IMR-90 (cell line): ENCODE measurements at regions not wholly inside any gene's neighbourhood (a gene's known extent, or its start where the extent isn't known, plus 50 kb on each side); places are given as distances from the start of the nearest gene placed in this dataset.

Source experiments
- ATAC-seq: fragments of 200-7000 bp; cut with Tn5 transposase; 2 replicates; pipeline ENCODE4 v1.9.1; 2020; ENCODE audit warnings: low read depth, mild to moderate bottlenecking, moderate library complexity
- BruUV-seq: library from RNA; stranded (reverse); fragments of 400-500 nt; replicated peaks from 2 replicates; lab custom pipeline; 2021; lab: Mats Ljungman, UMichigan
- CTCF ChIA-PET: fragments of 300-600 bp; formaldehyde crosslinking; extraction: SDS; loops from one replicate; lab custom pipeline; 2021; ENCODE audit warnings: antibody characterized with exemption; lab: Yijun Ruan, JAX
- POLR2A ChIA-PET: fragments of 300-600 bp; sonication (Branson Sonifier 250); formaldehyde crosslinking; loops from one replicate; lab custom pipeline; 2022; ENCODE audit warnings: antibody characterized with exemption; ENCODE audit not compliant: unreplicated experiment; lab: Charles Lee
- DNase-seq: peaks from one replicate; pipeline ENCODE4 v3.0.0; 2013
- H2AFZ ChIP-seq: replicated peaks from 2 replicates; pipeline ENCODE3; 2013; ENCODE audit warnings: low read length, mild to moderate bottlenecking; ENCODE audit not compliant: poor library complexity
- H2AK5ac ChIP-seq: 2 replicates; pipeline ENCODE4 v1.6.1; 2013; ENCODE audit warnings: low read depth, low read length, inconsistent platforms
- H2AK9ac ChIP-seq: replicated peaks from 2 replicates; pipeline ENCODE3; 2013; ENCODE audit warnings: mild to moderate bottlenecking, low read depth, low read length, moderate library complexity; ENCODE audit not compliant: poor library complexity
- H2BK120ac ChIP-seq: 2 replicates; pipeline ENCODE4 v1.6.1; 2013; ENCODE audit warnings: low read depth, low read length, inconsistent platforms
- H2BK15ac ChIP-seq: 3 replicates; pipeline ENCODE4 v1.6.1; 2013; ENCODE audit warnings: low read depth, low read length, inconsistent platforms
- H2BK20ac ChIP-seq: 2 replicates; pipeline ENCODE4 v1.6.1; 2013; ENCODE audit warnings: low read depth, mild to moderate bottlenecking, inconsistent platforms, low read length, moderate library complexity
- H2BK5ac ChIP-seq: 2 replicates; pipeline ENCODE4 v1.6.1; 2013; ENCODE audit warnings: mild to moderate bottlenecking, low read depth, low read length, inconsistent platforms; ENCODE audit not compliant: poor library complexity, severe bottlenecking
- H3K14ac ChIP-seq: replicated peaks from 2 replicates; pipeline ENCODE4 v1.6.1; 2013; ENCODE audit warnings: low read depth, low read length, inconsistent platforms
- H3K18ac ChIP-seq: 2 replicates; pipeline ENCODE4 v1.6.1; 2013; ENCODE audit warnings: low read depth, low read length, control low read depth
- H3K23ac ChIP-seq: 2 replicates; pipeline ENCODE4 v1.6.1; 2013; ENCODE audit warnings: low read depth, low read length, inconsistent platforms
- H3K27ac ChIP-seq: 2 replicates; pipeline ENCODE4 v1.5.1; 2013; ENCODE audit warnings: mild to moderate bottlenecking, control low read depth, low read length; ENCODE audit not compliant: insufficient read depth
- H3K27me3 ChIP-seq: 2 replicates; pipeline ENCODE4 v1.6.1; 2013; ENCODE audit warnings: low read length; ENCODE audit not compliant: control insufficient read depth, insufficient read depth
- H3K36me3 ChIP-seq: 2 replicates; pipeline ENCODE4 v1.6.1; 2013; ENCODE audit warnings: low read length, mixed read lengths; ENCODE audit not compliant: control insufficient read depth, insufficient read depth
- H3K4ac ChIP-seq: 2 replicates; pipeline ENCODE4 v1.6.1; 2013; ENCODE audit warnings: low read depth, low read length, inconsistent platforms
- H3K4me1 ChIP-seq: 2 replicates; pipeline ENCODE4 v1.6.1; 2013; ENCODE audit warnings: low read length, mixed read lengths; ENCODE audit not compliant: control insufficient read depth, insufficient read depth
- H3K4me2 ChIP-seq: 2 replicates; pipeline ENCODE4 v1.6.1; 2013; ENCODE audit warnings: low read depth, mild to moderate bottlenecking, control low read depth, low read length, moderate library complexity
- H3K4me3 ChIP-seq: 2 replicates; pipeline ENCODE4 v1.5.1; 2013; ENCODE audit warnings: low read depth, mild to moderate bottlenecking, control low read depth, low read length, moderate library complexity; ENCODE audit not compliant: insufficient read depth
- H3K56ac ChIP-seq: 2 replicates; pipeline ENCODE4 v1.6.1; 2013; ENCODE audit warnings: low read length, inconsistent platforms; ENCODE audit not compliant: insufficient read depth; ENCODE audit errors: extremely low read depth
- H3K79me1 ChIP-seq, 2 experiments: 2 replicates each; pipeline ENCODE4 v1.6.1; 2013; ENCODE audit warnings: low read length in 2 of 2, inconsistent platforms in 1 of 2, low read depth in 1 of 2
- H3K9ac ChIP-seq: 2 replicates; pipeline ENCODE4 v1.6.1; 2013; ENCODE audit warnings: low read depth, low read length, control low read depth
- H3K9me1 ChIP-seq: 2 replicates; pipeline ENCODE4 v1.6.1; 2013; ENCODE audit warnings: low read length, inconsistent platforms; ENCODE audit not compliant: insufficient read depth
- H3K9me3 ChIP-seq: 2 replicates; pipeline ENCODE4 v1.6.1; 2013; ENCODE audit warnings: low read length; ENCODE audit not compliant: control insufficient read depth, insufficient read depth
- H4K20me1 ChIP-seq: 2 replicates; pipeline ENCODE4 v1.6.1; 2013; ENCODE audit warnings: low read length, inconsistent platforms; ENCODE audit not compliant: insufficient read depth
- H4K5ac ChIP-seq: 2 replicates; pipeline ENCODE4 v1.6.1; 2013; ENCODE audit warnings: mild to moderate bottlenecking, low read depth, low read length, control low read depth
- H4K8ac ChIP-seq, 2 experiments: 2 replicates each; pipeline ENCODE4 v1.6.1; 2013; ENCODE audit warnings: low read depth in 2 of 2, low read length in 2 of 2, control low read depth in 1 of 2, inconsistent platforms in 1 of 2
- H4K91ac ChIP-seq: 2 replicates; pipeline ENCODE4 v1.6.1; 2013; ENCODE audit warnings: low read depth, low read length, inconsistent platforms; ENCODE audit not compliant: insufficient read depth
- MAFK ChIP-seq: IDR thresholded peaks from 2 replicates; pipeline ENCODE4 v1.6.1; 2012; ENCODE audit warnings: low read depth, low read length, improper control_type of control experiment
- MAZ ChIP-seq: IDR thresholded peaks from 2 replicates; pipeline ENCODE4 v1.6.1; 2012; ENCODE audit warnings: low read depth, mild to moderate bottlenecking, low read length, improper control_type of control experiment, moderate library complexity, borderline replicate concordance
- RFX5 ChIP-seq: IDR thresholded peaks from 2 replicates; pipeline ENCODE4 v1.8.0; 2012; ENCODE audit warnings: low read depth, mild to moderate bottlenecking, low read length, moderate library complexity
- SMC3 ChIP-seq: fragments of 150-350 bp; IDR thresholded peaks from 2 replicates; pipeline ENCODE4 v1.6.1; 2016; ENCODE audit warnings: low read depth, mild to moderate bottlenecking, antibody characterized with exemption, low read length, moderate library complexity
- WGBS, 2 experiments: methylation state at CpG; one replicate each; pipeline versions ENCODE4 v1.1.5 to v1.1.7; 2013; ENCODE audit warnings: missing lambda C conversion rate in 2 of 2; ENCODE audit not compliant: insufficient read length in 1 of 2; ENCODE audit errors: extremely low coverage in 2 of 2; 5-methylcytosine and 5-hydroxymethylcytosine counted together
- dilution Hi-C: fragments of 300-500 bp; cut with HindIII; formaldehyde crosslinking; loops from one replicate; pipeline ENCODE4 v1.14.3; 2018; ENCODE audit warnings: low sequenced_read_pairs; ENCODE audit not compliant: unreplicated experiment
- in situ Hi-C: fragments of 300-500 bp; cut with MboI; formaldehyde crosslinking; loops from 3 replicates; pipeline ENCODE4 v1.14.3; 2019; ENCODE audit warnings: low sequenced_read_pairs, inconsistent platforms, mixed read lengths
- intact Hi-C: fragments of 100-400 bp; cut with micrococcal nuclease; formaldehyde crosslinking; loops from 2 replicates; pipeline ENCODE4 v1.10.0; 2022
- TF ChIP-seq, protein P1 (sequence below): conservative IDR thresholded peaks from 2 replicates; pipeline ENCODE4 v1.5.1; 2012; ENCODE audit warnings: mild to moderate bottlenecking, low read depth, low read length, improper control_type of control experiment
- TF ChIP-seq, protein P2 (sequence below): fragments of 150-350 bp; IDR thresholded peaks from 2 replicates; pipeline ENCODE4 v1.6.1; 2016; ENCODE audit warnings: low read depth, mild to moderate bottlenecking, low read length, moderate library complexity, borderline replicate concordance

DNA sequence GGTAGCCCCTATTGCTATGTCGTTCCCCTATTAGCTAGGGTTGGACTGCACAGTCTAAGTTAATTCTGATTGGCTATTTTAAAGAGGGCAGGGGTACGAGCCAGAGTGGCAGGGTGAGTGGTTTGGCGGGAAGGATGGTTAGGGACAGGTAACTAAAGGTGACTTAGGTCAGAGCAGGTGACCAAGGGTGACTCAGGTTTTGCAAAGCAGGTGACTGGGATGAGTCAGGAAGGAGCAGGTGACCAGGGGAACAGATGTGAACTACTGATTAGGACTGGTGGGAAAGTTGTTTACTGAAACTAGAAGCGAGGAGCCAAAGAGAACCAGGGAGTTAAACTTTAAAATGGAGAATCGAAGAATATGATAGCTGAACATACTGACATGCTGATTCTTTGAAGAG lies 295.2 kb downstream of the GJA1 start:
- intact Hi-C loops, result no loop called here

More for the DNA sequence above, 295.2 kb downstream of the GJA1 start:
- BruUV-seq, result no TSS peak
- H2BK120ac ChIP-seq, result no peak overlapping the region
- ChIA-PET CTCF (no interaction called here), POLR2A (no interaction called here)
- H4K8ac ChIP-seq, result no peak overlapping the region
- H2AFZ ChIP-seq, result no peak overlapping the region
- no peak overlapping the region for H3K9ac ChIP-seq
- H2AK9ac ChIP-seq, result no peak overlapping the region
- no peaks in the 10 kb centered on the region for H4K20me1 ChIP-seq
- H2BK15ac ChIP-seq, result no peak overlapping the region
- H3K18ac ChIP-seq, result no peak overlapping the region
- DNase-seq (no peak), ATAC-seq (no peak)
- no peaks in the 10 kb centered on the region for H3K36me3 ChIP-seq
- no peak overlapping the region for H2BK20ac ChIP-seq
- in situ Hi-C loops, result no loop called here
- H2AK5ac ChIP-seq, result no peak overlapping the region
- no peak overlapping the region for H3K4me3 ChIP-seq
- no peak for TF ChIP-seq SMC3
- TF ChIP-seq, protein P1, sequence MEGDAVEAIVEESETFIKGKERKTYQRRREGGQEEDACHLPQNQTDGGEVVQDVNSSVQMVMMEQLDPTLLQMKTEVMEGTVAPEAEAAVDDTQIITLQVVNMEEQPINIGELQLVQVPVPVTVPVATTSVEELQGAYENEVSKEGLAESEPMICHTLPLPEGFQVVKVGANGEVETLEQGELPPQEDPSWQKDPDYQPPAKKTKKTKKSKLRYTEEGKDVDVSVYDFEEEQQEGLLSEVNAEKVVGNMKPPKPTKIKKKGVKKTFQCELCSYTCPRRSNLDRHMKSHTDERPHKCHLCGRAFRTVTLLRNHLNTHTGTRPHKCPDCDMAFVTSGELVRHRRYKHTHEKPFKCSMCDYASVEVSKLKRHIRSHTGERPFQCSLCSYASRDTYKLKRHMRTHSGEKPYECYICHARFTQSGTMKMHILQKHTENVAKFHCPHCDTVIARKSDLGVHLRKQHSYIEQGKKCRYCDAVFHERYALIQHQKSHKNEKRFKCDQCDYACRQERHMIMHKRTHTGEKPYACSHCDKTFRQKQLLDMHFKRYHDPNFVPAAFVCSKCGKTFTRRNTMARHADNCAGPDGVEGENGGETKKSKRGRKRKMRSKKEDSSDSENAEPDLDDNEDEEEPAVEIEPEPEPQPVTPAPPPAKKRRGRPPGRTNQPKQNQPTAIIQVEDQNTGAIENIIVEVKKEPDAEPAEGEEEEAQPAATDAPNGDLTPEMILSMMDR, result no peak
- no peak for TF ChIP-seq RFX5
- TF ChIP-seq, protein P2, sequence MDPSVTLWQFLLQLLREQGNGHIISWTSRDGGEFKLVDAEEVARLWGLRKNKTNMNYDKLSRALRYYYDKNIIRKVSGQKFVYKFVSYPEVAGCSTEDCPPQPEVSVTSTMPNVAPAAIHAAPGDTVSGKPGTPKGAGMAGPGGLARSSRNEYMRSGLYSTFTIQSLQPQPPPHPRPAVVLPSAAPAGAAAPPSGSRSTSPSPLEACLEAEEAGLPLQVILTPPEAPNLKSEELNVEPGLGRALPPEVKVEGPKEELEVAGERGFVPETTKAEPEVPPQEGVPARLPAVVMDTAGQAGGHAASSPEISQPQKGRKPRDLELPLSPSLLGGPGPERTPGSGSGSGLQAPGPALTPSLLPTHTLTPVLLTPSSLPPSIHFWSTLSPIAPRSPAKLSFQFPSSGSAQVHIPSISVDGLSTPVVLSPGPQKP, result no peak
- no peak for TF ChIP-seq MAFK
- TF ChIP-seq MAZ, result no peak
- no peak overlapping the region for H3K23ac ChIP-seq
- no peak overlapping the region for H3K14ac ChIP-seq
- H3K4me1 ChIP-seq, result peaks cover 2% of the 10 kb centered on the region; the same call in 1 of the 2 replicates
- H3K79me1 ChIP-seq, result no peaks in the 10 kb centered on the region
- no peak overlapping the region for H3K56ac ChIP-seq
- no peaks in the 10 kb centered on the region for H3K27me3 ChIP-seq
- dilution Hi-C loops, result no loop called here
- H3K9me1 ChIP-seq, result no peaks in the 10 kb centered on the region
- H3K9me3 ChIP-seq, result 0 out of 2 replicates have a peak, but pooled peaks cover 5% of the 10 kb centered on the region
- H3K4ac ChIP-seq, result no peak overlapping the region
- no peak overlapping the region for H2BK5ac ChIP-seq
- no peak overlapping the region for H3K27ac ChIP-seq
- 92% methylated on average over 2 of the region's 5 CpGs; no CpG with 5 or more reads in 1 of the 2 experiments for WGBS, 2 experiments
- no peak overlapping the region for H4K91ac ChIP-seq
- H4K5ac ChIP-seq, result no peak overlapping the region
- H3K4me2 ChIP-seq, result no peak overlapping the region
